Epithelial cell of esophagus (primary cell): ENCODE measurements at regions not wholly inside any gene's neighbourhood (a gene's known extent, or its start where the extent isn't known, plus 50 kb on each side); places are given as distances from the start of the nearest gene placed in this dataset.

Source experiments
- DNase-seq: peaks from one replicate; pipeline ENCODE4 v3.0.0; 2010; ENCODE audit warnings: low read depth
- H3K4me3 ChIP-seq: 2 replicates; pipeline ENCODE4 v1.5.1; 2011; ENCODE audit warnings: mild to moderate bottlenecking, low read length, control low read depth
- TF ChIP-seq, protein P1 (sequence below): IDR thresholded peaks from 2 replicates; pipeline ENCODE4 v1.5.1; 2011; ENCODE audit warnings: low read depth, mild to moderate bottlenecking, low read length, control low read depth, inconsistent platforms; ENCODE audit not compliant: insufficient read depth; ENCODE audit errors: missing control alignments

- TF ChIP-seq, protein P1, sequence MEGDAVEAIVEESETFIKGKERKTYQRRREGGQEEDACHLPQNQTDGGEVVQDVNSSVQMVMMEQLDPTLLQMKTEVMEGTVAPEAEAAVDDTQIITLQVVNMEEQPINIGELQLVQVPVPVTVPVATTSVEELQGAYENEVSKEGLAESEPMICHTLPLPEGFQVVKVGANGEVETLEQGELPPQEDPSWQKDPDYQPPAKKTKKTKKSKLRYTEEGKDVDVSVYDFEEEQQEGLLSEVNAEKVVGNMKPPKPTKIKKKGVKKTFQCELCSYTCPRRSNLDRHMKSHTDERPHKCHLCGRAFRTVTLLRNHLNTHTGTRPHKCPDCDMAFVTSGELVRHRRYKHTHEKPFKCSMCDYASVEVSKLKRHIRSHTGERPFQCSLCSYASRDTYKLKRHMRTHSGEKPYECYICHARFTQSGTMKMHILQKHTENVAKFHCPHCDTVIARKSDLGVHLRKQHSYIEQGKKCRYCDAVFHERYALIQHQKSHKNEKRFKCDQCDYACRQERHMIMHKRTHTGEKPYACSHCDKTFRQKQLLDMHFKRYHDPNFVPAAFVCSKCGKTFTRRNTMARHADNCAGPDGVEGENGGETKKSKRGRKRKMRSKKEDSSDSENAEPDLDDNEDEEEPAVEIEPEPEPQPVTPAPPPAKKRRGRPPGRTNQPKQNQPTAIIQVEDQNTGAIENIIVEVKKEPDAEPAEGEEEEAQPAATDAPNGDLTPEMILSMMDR = no peak
- DNase-seq = no peak
These were observed 243.6 kb upstream of the PODXL start for GRCh38 chr7:131800008-131800407.

GRCh38 chr7:131797841-131798240, 241.4 kb upstream of the PODXL start:
- TF ChIP-seq, protein P1 = no peak
- no peak overlapping the region for H3K4me3 ChIP-seq

More at GRCh38 chr7:131800008-131800407, 243.6 kb upstream of the PODXL start:
- H3K4me3 ChIP-seq = no peak overlapping the region

DNA sequence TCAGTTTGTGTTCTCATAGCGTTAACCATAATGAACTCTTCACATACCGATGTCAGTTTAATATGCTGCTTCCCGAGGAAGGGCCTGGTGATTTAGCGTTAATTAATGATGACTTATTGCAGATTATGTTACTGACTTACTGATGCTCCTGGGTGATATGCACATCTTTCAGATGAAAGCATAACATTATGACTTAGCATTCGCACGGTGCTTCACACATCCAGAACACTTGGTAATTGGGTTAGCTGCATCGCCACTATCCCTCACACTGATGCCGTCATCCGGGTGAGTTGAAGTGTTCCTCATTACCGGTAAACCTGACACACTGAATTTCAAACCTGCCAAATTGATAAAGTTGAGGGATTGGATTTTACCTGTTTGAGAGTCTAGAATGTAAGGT, 239.0 kb upstream of the PODXL start:
- TF ChIP-seq, protein P1 = no peak
- H3K4me3 ChIP-seq = no peak overlapping the region
- no peak for DNase-seq

More at GRCh38 chr7:131797841-131798240, 241.4 kb upstream of the PODXL start:
- DNase-seq = peak; percentile 2

DNA sequence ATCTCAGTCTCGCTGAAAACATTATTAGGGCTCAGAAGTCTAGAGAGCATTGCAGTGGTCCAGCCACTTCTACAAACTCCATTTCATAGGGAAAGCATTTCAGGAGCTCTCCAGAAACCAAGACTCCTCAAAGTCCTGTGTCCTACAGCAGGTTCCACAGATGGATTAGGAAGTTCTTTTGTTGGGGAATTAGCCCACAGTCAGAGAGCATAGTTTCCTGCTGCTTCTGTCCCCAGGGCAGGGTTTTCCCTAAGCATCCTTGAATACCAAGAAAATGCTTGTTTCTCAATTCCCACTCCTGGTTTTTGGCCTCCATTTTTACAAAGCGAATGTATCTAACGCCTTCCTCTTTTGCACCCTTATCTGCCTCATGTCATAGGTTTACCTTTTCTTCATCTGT, 235.9 kb upstream of the PODXL start:
- TF ChIP-seq, protein P1 = no peak
- DNase-seq = no peak
- H3K4me3 ChIP-seq = no peak overlapping the region

DNA sequence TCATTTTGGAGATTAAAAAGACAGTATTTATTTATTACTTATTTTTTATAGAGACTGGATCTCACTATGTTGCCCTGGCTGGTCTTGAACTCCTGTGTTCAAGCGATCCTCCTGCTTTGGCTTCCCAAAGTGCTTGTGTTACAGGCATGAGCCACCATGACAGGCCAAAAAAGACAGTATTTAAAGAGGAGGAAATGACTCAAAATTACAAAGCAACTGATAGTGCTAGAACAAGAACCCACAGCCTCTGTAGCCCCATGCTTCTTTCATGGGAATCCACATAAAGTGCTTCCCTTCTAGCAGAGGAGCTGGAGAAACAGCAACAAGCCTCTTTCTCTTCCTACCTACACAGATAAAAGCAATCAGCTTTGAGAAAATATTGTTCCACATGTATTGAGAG, 230.7 kb upstream of the PODXL start:
- TF ChIP-seq, protein P1 = no peak
- no peak overlapping the region for H3K4me3 ChIP-seq
- no peak for DNase-seq

DNA sequence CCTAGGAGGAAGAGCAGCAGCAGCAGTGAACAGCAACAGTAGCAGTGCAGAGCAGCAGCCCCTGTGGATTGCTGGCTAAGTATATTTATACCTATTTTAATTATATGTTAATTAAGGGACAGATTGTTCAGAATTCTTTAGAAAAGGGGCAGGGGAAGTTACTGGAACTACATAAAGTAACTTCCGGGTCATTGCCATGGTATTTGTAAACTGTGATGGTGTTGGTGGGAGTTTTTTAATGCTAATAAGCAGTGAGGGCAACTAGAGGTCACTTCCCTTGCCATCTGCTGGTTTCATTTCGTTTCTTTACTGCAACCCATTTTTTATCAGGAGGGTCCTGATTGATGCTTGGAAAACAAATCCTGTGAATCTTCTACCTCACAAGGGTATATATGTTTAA, 229.8 kb upstream of the PODXL start:
- no peak overlapping the region for H3K4me3 ChIP-seq
- TF ChIP-seq, protein P1 = no peak
- DNase-seq = no peak

- H3K4me3 ChIP-seq = no peak overlapping the region
- no peak for DNase-seq
- TF ChIP-seq, protein P1 = no peak
These were observed 222.2 kb upstream of the PODXL start for GRCh38 chr7:131778601-131779000.
